ENCODE measurements at regions not wholly inside any gene's neighbourhood (a gene's known extent, or its start where the extent isn't known, plus 50 kb on each side); places are given as distances from the start of the nearest gene placed in this dataset.
"Not testable (repeated sequence)": the region's sequence is repeated elsewhere in the genome, so short reads cannot be mapped to it uniquely, and the experiment has no call there.

DNA sequence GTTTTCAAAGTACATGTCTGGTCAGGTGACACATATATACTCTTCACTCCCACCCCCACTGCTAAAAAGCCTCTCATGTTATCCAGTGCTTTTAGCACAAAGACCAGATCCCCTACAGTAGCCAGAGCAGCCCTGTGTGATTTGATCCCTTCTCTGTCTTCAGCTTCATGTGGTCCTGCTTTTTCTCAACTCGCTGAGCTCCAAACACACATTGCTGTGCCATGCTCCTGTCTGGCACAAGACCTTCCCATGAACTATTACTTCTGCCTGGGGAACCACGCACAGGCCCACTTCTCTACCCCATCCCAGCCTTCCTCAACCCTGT lies 127.1 kb downstream of the RASSF10 start:
- dilution Hi-C loops (cut with MboI; ENCODE audit: extremely low pct_ligation_motif_present, low sequenced_read_pairs): no loop called here
- no peaks in the 10 kb centered on the region for H3K9me1 ChIP-seq (replicated peaks; ENCODE audit: control insufficient read depth, extremely low read depth, insufficient read depth, low read length)
- no peak overlapping the region for H2AFZ ChIP-seq (ENCODE audit: low read depth, low read length)
- no peak for FAIRE-seq
- no peaks in the 10 kb centered on the region for H4K20me1 ChIP-seq (replicated peaks; ENCODE audit: control insufficient read depth, extremely low read depth, insufficient read depth, low read length)
- H3K9ac ChIP-seq (replicated peaks; ENCODE audit: extremely low read depth, insufficient read depth, low read length): no peak overlapping the region
- H3K27ac ChIP-seq (ENCODE audit: insufficient read depth, low read depth, low read length): no peak overlapping the region
- TF ChIP-seq MYC (IDR thresholded peaks at IDR 0.05; ENCODE audit: low read depth, low read length) (no peak), EZH2 (IDR thresholded peaks at IDR 0.05; ENCODE audit: borderline replicate concordance, low read depth, low read length, severe bottlenecking) (no peak)
- no peaks in the 10 kb centered on the region for H3K36me3 ChIP-seq (ENCODE audit: control insufficient read depth in 2 of 2, extremely low read depth in 1 of 2, insufficient read depth in 2 of 2, low read length in 2 of 2)
- no peaks in the 10 kb centered on the region for H3K79me2 ChIP-seq (ENCODE audit: control insufficient read depth, insufficient read depth, low read length)
- BruUV-seq (replicated peaks): no TSS peak
- intact Hi-C loops (cut with micrococcal nuclease): no loop called here
- H3K4me3 ChIP-seq (replicated peaks in 1 of 3; ENCODE audit: insufficient read depth in 1 of 3, low read depth in 1 of 3, low read length in 3 of 3): no peak overlapping the region
- POLR2A ChIA-PET: no interaction called here
- no peaks in the 10 kb centered on the region for H3K9me3 ChIP-seq (replicated peaks; ENCODE audit: control insufficient read depth, insufficient read depth, low read length)
- no peak for DNase-seq (ENCODE audit: low read depth, low spot score)
- peak overlapping the region; percentile 49 for H3K4me2 ChIP-seq (ENCODE audit: insufficient read depth, low read length)
- CTCF ChIA-PET: interaction anchor here (1.2 to 2.1 kb wide), 3 partner anchors 14 to 172 kb away, joined by 4 to 14 read pairs (median 5); no protein-coding TSS in a partner anchor
- H3K27me3 ChIP-seq (ENCODE audit: control insufficient read depth in 2 of 2, insufficient read depth in 2 of 2, low read length in 2 of 2): no peaks in the 10 kb centered on the region
- peaks cover 15% of the 10 kb centered on the region for H3K4me1 ChIP-seq (ENCODE audit: control insufficient read depth, extremely low read depth, insufficient read depth, low read length)

DNA sequence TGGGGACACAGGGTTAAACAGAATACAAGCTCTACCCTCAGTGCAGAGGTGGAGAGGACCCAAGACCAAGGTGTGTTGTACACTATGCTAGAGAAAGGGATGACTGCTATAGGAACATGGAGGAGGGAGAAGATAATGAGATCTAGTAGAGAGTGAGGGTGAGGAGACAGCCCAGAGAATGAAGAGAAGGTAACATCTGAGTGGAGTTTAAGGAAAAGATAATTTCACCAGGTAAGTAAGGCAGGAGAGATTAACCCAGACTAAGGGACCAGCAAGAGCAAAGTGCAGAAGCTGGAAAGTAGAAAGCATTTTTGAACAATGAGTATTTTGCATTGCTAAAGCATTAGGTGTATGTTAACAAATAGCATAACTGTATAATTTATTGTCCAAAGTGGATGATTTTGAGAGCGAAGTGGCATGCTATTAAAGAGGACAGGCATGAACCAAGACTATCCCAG lies 128.8 kb downstream of the RASSF10 start:
- FAIRE-seq (no peak), DNase-seq (ENCODE audit: low read depth, low spot score) (no peak)
- Histone ChIP-seq H3K4me3 (replicated peaks in 1 of 3; ENCODE audit: insufficient read depth in 1 of 3, low read depth in 1 of 3, low read length in 3 of 3) (no peak overlapping the region), H2AFZ (ENCODE audit: low read depth, low read length) (no peak overlapping the region), H3K36me3 (ENCODE audit: control insufficient read depth in 2 of 2, extremely low read depth in 1 of 2, insufficient read depth in 2 of 2, low read length in 2 of 2) (no peaks in the 10 kb centered on the region), H3K4me1 (ENCODE audit: control insufficient read depth, extremely low read depth, insufficient read depth, low read length) (peaks cover 15% of the 10 kb centered on the region), H3K9me3 (replicated peaks; ENCODE audit: control insufficient read depth, insufficient read depth, low read length) (no peaks in the 10 kb centered on the region), H4K20me1 (replicated peaks; ENCODE audit: control insufficient read depth, extremely low read depth, insufficient read depth, low read length) (no peaks in the 10 kb centered on the region), H3K9ac (replicated peaks; ENCODE audit: extremely low read depth, insufficient read depth, low read length) (no peak overlapping the region), H3K79me2 (ENCODE audit: control insufficient read depth, insufficient read depth, low read length) (no peaks in the 10 kb centered on the region), H3K9me1 (replicated peaks; ENCODE audit: control insufficient read depth, extremely low read depth, insufficient read depth, low read length) (no peaks in the 10 kb centered on the region), H3K4me2 (ENCODE audit: insufficient read depth, low read length) (no peak overlapping the region), H3K27ac (ENCODE audit: insufficient read depth, low read depth, low read length) (no peak overlapping the region), H3K27me3 (ENCODE audit: control insufficient read depth in 2 of 2, insufficient read depth in 2 of 2, low read length in 2 of 2) (no peaks in the 10 kb centered on the region)
- CTCF ChIA-PET: interaction anchor here (1.6 kb wide), 1 partner anchor 174 kb away, joined by 4 read pairs; no protein-coding TSS in a partner anchor
- TF ChIP-seq POLR2A (IDR thresholded peaks at IDR 0.05; ENCODE audit: low read depth, low read length) (no peak), GATA2 (IDR thresholded peaks at IDR 0.05; ENCODE audit: insufficient read depth, insufficient read length, low read depth, low read length) (no peak), POLR2AphosphoS5 (IDR thresholded peaks at IDR 0.05; ENCODE audit: insufficient read depth, low read depth, low read length) (no peak), JUN (IDR thresholded peaks at IDR 0.05; ENCODE audit: borderline replicate concordance, insufficient read depth, insufficient read length, low read depth) (no peak), EZH2 (IDR thresholded peaks at IDR 0.05; ENCODE audit: borderline replicate concordance, low read depth, low read length, severe bottlenecking) (no peak), FOS (IDR thresholded peaks at IDR 0.05; ENCODE audit: borderline replicate concordance, insufficient read depth, low read length) (no peak), MYC (IDR thresholded peaks at IDR 0.05; ENCODE audit: low read depth, low read length) (no peak)
- TF ChIP-seq, protein P1, sequence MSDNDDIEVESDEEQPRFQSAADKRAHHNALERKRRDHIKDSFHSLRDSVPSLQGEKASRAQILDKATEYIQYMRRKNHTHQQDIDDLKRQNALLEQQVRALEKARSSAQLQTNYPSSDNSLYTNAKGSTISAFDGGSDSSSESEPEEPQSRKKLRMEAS (IDR thresholded peaks at IDR 0.05; ENCODE audit: insufficient read depth, insufficient read length): no peak
- TF ChIP-seq, protein P2, sequence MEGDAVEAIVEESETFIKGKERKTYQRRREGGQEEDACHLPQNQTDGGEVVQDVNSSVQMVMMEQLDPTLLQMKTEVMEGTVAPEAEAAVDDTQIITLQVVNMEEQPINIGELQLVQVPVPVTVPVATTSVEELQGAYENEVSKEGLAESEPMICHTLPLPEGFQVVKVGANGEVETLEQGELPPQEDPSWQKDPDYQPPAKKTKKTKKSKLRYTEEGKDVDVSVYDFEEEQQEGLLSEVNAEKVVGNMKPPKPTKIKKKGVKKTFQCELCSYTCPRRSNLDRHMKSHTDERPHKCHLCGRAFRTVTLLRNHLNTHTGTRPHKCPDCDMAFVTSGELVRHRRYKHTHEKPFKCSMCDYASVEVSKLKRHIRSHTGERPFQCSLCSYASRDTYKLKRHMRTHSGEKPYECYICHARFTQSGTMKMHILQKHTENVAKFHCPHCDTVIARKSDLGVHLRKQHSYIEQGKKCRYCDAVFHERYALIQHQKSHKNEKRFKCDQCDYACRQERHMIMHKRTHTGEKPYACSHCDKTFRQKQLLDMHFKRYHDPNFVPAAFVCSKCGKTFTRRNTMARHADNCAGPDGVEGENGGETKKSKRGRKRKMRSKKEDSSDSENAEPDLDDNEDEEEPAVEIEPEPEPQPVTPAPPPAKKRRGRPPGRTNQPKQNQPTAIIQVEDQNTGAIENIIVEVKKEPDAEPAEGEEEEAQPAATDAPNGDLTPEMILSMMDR (IDR thresholded peaks at IDR 0.05; ENCODE audit: extremely low read depth in 1 of 2, insufficient read depth in 1 of 2, low read depth in 1 of 2, low read length in 2 of 2): no peak
- POLR2A ChIA-PET: no interaction called here
- intact Hi-C loops (cut with micrococcal nuclease) (no loop called here), dilution Hi-C loops (cut with MboI; ENCODE audit: extremely low pct_ligation_motif_present, low sequenced_read_pairs) (no loop called here)
- BruUV-seq (replicated peaks): no TSS peak

DNA sequence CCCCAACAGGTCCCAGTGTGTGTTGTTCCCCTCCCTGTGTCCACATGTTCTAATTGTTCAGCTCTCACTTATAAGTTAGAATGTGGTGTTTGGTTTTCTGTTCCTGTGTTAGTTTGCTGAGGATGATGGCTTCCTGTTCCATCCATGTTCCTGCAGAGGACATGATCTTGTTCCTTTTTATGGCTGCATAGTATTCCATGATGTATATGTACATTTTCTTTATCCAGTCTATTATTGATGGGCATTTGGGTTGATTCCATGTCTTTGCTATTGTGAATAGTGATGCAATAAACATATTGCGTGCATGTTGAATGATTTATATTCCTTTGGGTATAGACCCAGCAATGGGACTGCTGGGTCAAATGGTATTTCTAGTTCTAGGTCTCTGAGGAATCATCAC lies 130.0 kb downstream of the RASSF10 start:
- H3K9ac ChIP-seq (replicated peaks; ENCODE audit: extremely low read depth, insufficient read depth, low read length); H2AFZ ChIP-seq (ENCODE audit: low read depth, low read length); CTCF ChIA-PET; DNase-seq (ENCODE audit: low read depth, low spot score); dilution Hi-C loops (cut with MboI; ENCODE audit: extremely low pct_ligation_motif_present, low sequenced_read_pairs); H3K36me3 ChIP-seq (ENCODE audit: control insufficient read depth in 2 of 2, extremely low read depth in 1 of 2, insufficient read depth in 2 of 2, low read length in 2 of 2); H3K9me1 ChIP-seq (replicated peaks; ENCODE audit: control insufficient read depth, extremely low read depth, insufficient read depth, low read length); H4K20me1 ChIP-seq (replicated peaks; ENCODE audit: control insufficient read depth, extremely low read depth, insufficient read depth, low read length); H3K79me2 ChIP-seq (ENCODE audit: control insufficient read depth, insufficient read depth, low read length); H3K4me2 ChIP-seq (ENCODE audit: insufficient read depth, low read length); BruUV-seq (replicated peaks); FAIRE-seq; POLR2A ChIA-PET; H3K9me3 ChIP-seq (replicated peaks; ENCODE audit: control insufficient read depth, insufficient read depth, low read length); H3K4me3 ChIP-seq (replicated peaks in 1 of 3; ENCODE audit: insufficient read depth in 1 of 3, low read depth in 1 of 3, low read length in 3 of 3); intact Hi-C loops (cut with micrococcal nuclease); H3K27me3 ChIP-seq (ENCODE audit: control insufficient read depth in 2 of 2, insufficient read depth in 2 of 2, low read length in 2 of 2); H3K27ac ChIP-seq (ENCODE audit: insufficient read depth, low read depth, low read length): not testable (repeated sequence)
- H3K4me1 ChIP-seq (ENCODE audit: control insufficient read depth, extremely low read depth, insufficient read depth, low read length): peaks cover 15% of the 10 kb centered on the region

Data from endothelial cell of umbilical vein (primary cell).